ENCODE measurements at regions not wholly inside any gene's neighbourhood (a gene's known extent, or its start where the extent isn't known, plus 50 kb on each side); places are given as distances from the start of the nearest gene placed in this dataset.
A peak's percentile ranks its signal among the peaks of the same experiment; 100 is the strongest.

GRCh38 chr13:63124863-63125262, 1709.2 kb upstream of the PCDH20 start:
- DNase-seq (ENCODE audit: extremely low read depth, low read depth) = no peak
- peak; percentile 41 for TF ChIP-seq CTCF (IDR thresholded peaks at IDR 0.05; ENCODE audit: low read depth, low read length)

- no peak for DNase-seq (ENCODE audit: extremely low read depth, low read depth)
- no peak for TF ChIP-seq CTCF (IDR thresholded peaks at IDR 0.05; ENCODE audit: low read depth, low read length)
These were observed 1705.2 kb upstream of the PCDH20 start for GRCh38 chr13:63120883-63121282.

- no peak for TF ChIP-seq CTCF (IDR thresholded peaks at IDR 0.05; ENCODE audit: low read depth, low read length)
- DNase-seq (ENCODE audit: extremely low read depth, low read depth) = no peak
These were observed 1702.1 kb upstream of the PCDH20 start for GRCh38 chr13:63117710-63118109.

GRCh38 chr13:63112799-63113395, 1697.2 kb upstream of the PCDH20 start:
- no peak for TF ChIP-seq CTCF (IDR thresholded peaks at IDR 0.05; ENCODE audit: low read depth, low read length)
- DNase-seq (ENCODE audit: extremely low read depth, low read depth) = no peak

- peak; percentile 42 for DNase-seq (ENCODE audit: extremely low read depth, low read depth)
- TF ChIP-seq CTCF (IDR thresholded peaks at IDR 0.05; ENCODE audit: low read depth, low read length) = no peak
These were observed 1694.8 kb upstream of the PCDH20 start for GRCh38 chr13:63110466-63110865.

- TF ChIP-seq CTCF (IDR thresholded peaks at IDR 0.05; ENCODE audit: low read depth, low read length) = no peak
- DNase-seq (ENCODE audit: extremely low read depth, low read depth) = no peak
These were observed 1691.7 kb upstream of the PCDH20 start for GRCh38 chr13:63107179-63107943.

GRCh38 chr13:63094717-63095116, 1679.1 kb upstream of the PCDH20 start:
- TF ChIP-seq CTCF (IDR thresholded peaks at IDR 0.05; ENCODE audit: low read depth, low read length) = no peak
- DNase-seq (ENCODE audit: extremely low read depth, low read depth) = no peak

Data from AG09319 (cell line).